CD4-positive, alpha-beta T cell (primary cell): ENCODE measurements at regions not wholly inside any gene's neighbourhood (a gene's known extent, or its start where the extent isn't known, plus 50 kb on each side); places are given as distances from the start of the nearest gene placed in this dataset.

ENCODE experiments used
- ATAC-seq: fragments of 200-7000 bp; cut with Tn5 transposase; one replicate; pipeline ENCODE4 v1.10.0; 2022; ENCODE audit warnings: mild to moderate bottlenecking; ENCODE audit not compliant: poor library complexity
- CTCF ChIA-PET: fragments of 350-600 bp; sonication (Branson Sonifier 250); formaldehyde crosslinking; loops from one replicate; lab custom pipeline; 2021; ENCODE audit warnings: antibody characterized with exemption, inconsistent platforms; lab: Charles Lee
- POLR2A ChIA-PET: fragments of 350-600 bp; sonication (Branson Sonifier 250); formaldehyde crosslinking; loops from one replicate; lab custom pipeline; 2021; ENCODE audit warnings: antibody characterized with exemption, inconsistent platforms; lab: Charles Lee
- DNase-seq, 14 experiments: peaks; one replicate each; pipeline ENCODE4 v3.0.0-alpha.2; 2013 to 2020; ENCODE audit warnings: mixed read lengths in 2 of 14
- H3K27ac ChIP-seq, 2 donors: one replicate each; pipeline versions ENCODE4 v1.5.1 to v1.7.0; 2013; ENCODE audit warnings: low read length in 2 of 2, low read depth in 1 of 2, mild to moderate bottlenecking in 1 of 2
- H3K27me3 ChIP-seq, 2 experiments: 1 replicate in 1 of 2; 2 replicates in 1 of 2; pipeline versions ENCODE4 v1.6.1 to v1.7.0; 2013; ENCODE audit warnings: low read length in 2 of 2, control low read depth in 1 of 2, mild to moderate bottlenecking in 1 of 2, moderate library complexity in 1 of 2; ENCODE audit not compliant: insufficient read depth in 2 of 2, control insufficient read depth in 1 of 2
- H3K36me3 ChIP-seq: one replicate; pipeline ENCODE4 v1.6.1; 2013; ENCODE audit warnings: low read length, control low read depth; ENCODE audit not compliant: insufficient read depth
- H3K4me1 ChIP-seq: one replicate; pipeline ENCODE4 v1.6.1; 2013; ENCODE audit warnings: low read length, control low read depth; ENCODE audit not compliant: insufficient read depth
- H3K4me3 ChIP-seq: one replicate; pipeline ENCODE4 v1.5.1; 2013; ENCODE audit warnings: mild to moderate bottlenecking, low read length, moderate library complexity
- H3K9me3 ChIP-seq, 2 experiments: 1 replicate in 1 of 2; 2 replicates in 1 of 2; pipeline versions ENCODE4 v1.6.1 to v1.7.0; 2013; ENCODE audit warnings: low read length in 2 of 2, mild to moderate bottlenecking in 2 of 2, control low read depth in 1 of 2, moderate library complexity in 1 of 2; ENCODE audit not compliant: control insufficient read depth in 1 of 2, insufficient read depth in 1 of 2
- H3K27ac Mint-ChIP-seq: one replicate; pipeline ENCODE4 v1.8.0; 2020; ENCODE audit warnings: mixed read lengths
- H3K27me3 Mint-ChIP-seq: one replicate; pipeline ENCODE4 v1.8.0; 2021; ENCODE audit warnings: mixed read lengths
- H3K36me3 Mint-ChIP-seq: one replicate; pipeline ENCODE4 v1.8.0; 2021; ENCODE audit warnings: low read depth, mixed read lengths
- H3K4me1 Mint-ChIP-seq: one replicate; pipeline ENCODE4 v1.8.0; 2021; ENCODE audit warnings: low read depth, mixed read lengths
- H3K4me3 Mint-ChIP-seq: one replicate; pipeline ENCODE4 v1.8.0; 2020; ENCODE audit warnings: mild to moderate bottlenecking, mixed read lengths
- H3K9me3 Mint-ChIP-seq: one replicate; pipeline ENCODE4 v1.8.0; 2020; ENCODE audit warnings: mixed read lengths
- intact Hi-C, 2 experiments: fragments of 100-400 bp; cut with DNase I in 1 of 2; cut with micrococcal nuclease in 1 of 2; formaldehyde crosslinking; loops; one replicate each; pipeline versions ENCODE4 v1.15.1 to v1.9.0; 2023 to 2025; cut with DNase I, micrococcal nuclease
- TF ChIP-seq, protein P1 (sequence below): fragments of 200-600 bp; IDR thresholded peaks from one replicate; pipeline ENCODE4 v1.8.0; 2022; ENCODE audit warnings: antibody characterized with exemption, mild to moderate bottlenecking

DNA sequence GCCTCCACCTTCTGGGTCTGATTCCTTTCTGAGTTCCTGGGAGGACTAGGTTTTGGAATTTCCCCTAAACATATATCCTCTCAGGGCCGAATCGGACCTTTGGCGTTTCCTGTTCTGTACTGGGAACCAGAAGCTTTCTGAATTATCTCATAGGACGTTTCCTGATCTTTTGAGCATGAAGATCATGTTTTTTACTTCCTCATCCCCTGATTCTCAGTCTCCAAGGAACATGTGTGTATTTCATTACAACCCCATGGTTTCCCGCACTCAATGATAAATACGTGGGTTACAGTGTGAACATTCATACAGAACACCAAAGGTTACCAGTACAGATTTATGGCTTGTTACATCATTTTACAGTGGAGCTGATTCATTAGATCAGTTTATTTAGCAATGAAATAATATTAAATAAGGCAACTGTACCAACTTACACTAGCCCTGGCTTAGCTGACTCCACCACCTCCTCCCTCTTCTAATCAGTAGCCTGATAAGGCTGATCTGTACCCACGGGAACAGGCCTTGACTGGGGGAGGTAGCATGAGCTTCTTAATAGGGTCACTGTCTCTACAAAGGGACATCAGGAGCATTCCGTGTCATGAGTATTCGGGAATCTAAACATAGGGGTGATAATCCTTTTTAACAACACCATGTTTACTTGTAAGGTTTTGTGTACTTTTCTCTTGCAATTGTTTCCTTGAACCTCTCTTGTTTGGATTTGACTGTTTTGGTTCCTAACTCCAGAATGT, 57.8 kb upstream of the ERRFI1 start:
- no peak for ATAC-seq

GRCh38 chr1:8082945-8083344, 56.8 kb upstream of the ERRFI1 start:
- no peak overlapping the region for H3K4me3 ChIP-seq
- H3K27ac ChIP-seq, result no peak overlapping the region
- Mint-ChIP-seq H3K9me3 (no peaks in the 10 kb centered on the region), H3K27ac (no peak overlapping the region), H3K4me1 (no peaks in the 10 kb centered on the region), H3K4me3 (no peak overlapping the region), H3K27me3 (peaks cover 3% of the 10 kb centered on the region), H3K36me3 (no peaks in the 10 kb centered on the region)
- ChIA-PET CTCF (interaction anchor here (0.6 kb wide), 1 partner anchor 153 kb away, joined by 3 read pairs; no protein-coding TSS in a partner anchor), POLR2A (interaction anchor here (0.6 to 1.5 kb wide), 2 partner anchors 71 to 145 kb away, joined by 3 to 4 read pairs; no protein-coding TSS in a partner anchor)
- intact Hi-C loops, result no loop called here
- TF ChIP-seq, protein P1, sequence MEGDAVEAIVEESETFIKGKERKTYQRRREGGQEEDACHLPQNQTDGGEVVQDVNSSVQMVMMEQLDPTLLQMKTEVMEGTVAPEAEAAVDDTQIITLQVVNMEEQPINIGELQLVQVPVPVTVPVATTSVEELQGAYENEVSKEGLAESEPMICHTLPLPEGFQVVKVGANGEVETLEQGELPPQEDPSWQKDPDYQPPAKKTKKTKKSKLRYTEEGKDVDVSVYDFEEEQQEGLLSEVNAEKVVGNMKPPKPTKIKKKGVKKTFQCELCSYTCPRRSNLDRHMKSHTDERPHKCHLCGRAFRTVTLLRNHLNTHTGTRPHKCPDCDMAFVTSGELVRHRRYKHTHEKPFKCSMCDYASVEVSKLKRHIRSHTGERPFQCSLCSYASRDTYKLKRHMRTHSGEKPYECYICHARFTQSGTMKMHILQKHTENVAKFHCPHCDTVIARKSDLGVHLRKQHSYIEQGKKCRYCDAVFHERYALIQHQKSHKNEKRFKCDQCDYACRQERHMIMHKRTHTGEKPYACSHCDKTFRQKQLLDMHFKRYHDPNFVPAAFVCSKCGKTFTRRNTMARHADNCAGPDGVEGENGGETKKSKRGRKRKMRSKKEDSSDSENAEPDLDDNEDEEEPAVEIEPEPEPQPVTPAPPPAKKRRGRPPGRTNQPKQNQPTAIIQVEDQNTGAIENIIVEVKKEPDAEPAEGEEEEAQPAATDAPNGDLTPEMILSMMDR, result no peak
- DNase-seq (no peak), ATAC-seq (no peak)
- no peaks in the 10 kb centered on the region for H3K27me3 ChIP-seq
- no peaks in the 10 kb centered on the region for H3K4me1 ChIP-seq
- H3K36me3 ChIP-seq, result no peaks in the 10 kb centered on the region
- no peaks in the 10 kb centered on the region for H3K9me3 ChIP-seq

More for the DNA sequence above, 57.8 kb upstream of the ERRFI1 start:
- no peaks in the 10 kb centered on the region for H3K36me3 ChIP-seq
- H3K27me3 Mint-ChIP-seq, result peaks cover 3% of the 10 kb centered on the region
- H3K27ac Mint-ChIP-seq, result no peak overlapping the region
- H3K27me3 ChIP-seq, result no peaks in the 10 kb centered on the region
- no peaks in the 10 kb centered on the region for H3K9me3 ChIP-seq
- H3K9me3 Mint-ChIP-seq, result no peaks in the 10 kb centered on the region
- no peak for DNase-seq
- no peaks in the 10 kb centered on the region for H3K4me1 ChIP-seq
- ChIA-PET POLR2A (interaction anchor here (1.5 kb wide), 1 partner anchor 70 kb away, joined by 3 read pairs; no protein-coding TSS in a partner anchor), CTCF (no interaction called here)
- H3K4me1 Mint-ChIP-seq, result no peaks in the 10 kb centered on the region
- intact Hi-C loops, result no loop called here
- H3K4me3 Mint-ChIP-seq, result no peak overlapping the region
- TF ChIP-seq, protein P1, result no peak
- no peak overlapping the region for H3K4me3 ChIP-seq
- no peaks in the 10 kb centered on the region for H3K36me3 Mint-ChIP-seq
- no peak overlapping the region for H3K27ac ChIP-seq

DNA sequence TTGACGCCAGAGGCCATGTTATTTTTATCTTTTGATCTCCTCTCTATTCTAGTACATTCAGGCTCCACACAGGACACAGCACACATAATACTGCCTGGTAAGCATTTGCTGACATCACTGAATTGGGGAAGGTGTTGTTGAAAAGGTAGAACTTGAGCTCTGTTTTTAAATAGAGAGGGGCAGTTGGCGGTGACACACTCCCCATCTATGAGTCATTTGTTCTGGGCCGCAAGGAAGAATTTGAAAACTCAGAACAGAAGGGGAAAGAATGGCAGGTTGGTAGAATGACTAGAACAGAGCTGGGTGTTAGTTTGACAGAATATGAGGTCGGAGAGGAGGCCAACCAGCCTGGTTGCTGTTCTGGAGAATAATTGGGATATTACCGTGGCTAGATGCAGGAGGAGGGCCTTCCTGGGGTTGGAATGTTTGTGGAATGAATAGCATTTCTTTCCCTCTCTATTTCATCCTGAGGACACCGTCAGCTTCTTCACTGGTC, 52.1 kb upstream of the ERRFI1 start:
- TF ChIP-seq, protein P1, result no peak
- H3K4me3 Mint-ChIP-seq, result no peak overlapping the region
- H3K4me1 Mint-ChIP-seq, result no peaks in the 10 kb centered on the region
- Histone ChIP-seq H3K27me3 (no peaks in the 10 kb centered on the region), H3K27ac (no peak overlapping the region), H3K9me3 (no peaks in the 10 kb centered on the region), H3K4me3 (no peak overlapping the region), H3K36me3 (no peaks in the 10 kb centered on the region), H3K4me1 (no peaks in the 10 kb centered on the region)
- DNase-seq (no peak), ATAC-seq (no peak)
- H3K9me3 Mint-ChIP-seq, result no peaks in the 10 kb centered on the region
- H3K27me3 Mint-ChIP-seq, result peaks cover 3% of the 10 kb centered on the region
- intact Hi-C loops, result no loop called here
- CTCF ChIA-PET, result no interaction called here
- H3K27ac Mint-ChIP-seq, result no peak overlapping the region
- H3K36me3 Mint-ChIP-seq, result no peaks in the 10 kb centered on the region
- POLR2A ChIA-PET, result no interaction called here
